ENCODE measurements at regions not wholly inside any gene's neighbourhood (a gene's known extent, or its start where the extent isn't known, plus 50 kb on each side); places are given as distances from the start of the nearest gene placed in this dataset.

- DNase-seq: peak; percentile 94
These were observed 185.0 kb downstream of the MED10 start for GRCh38 chr5:6193310-6193709.

- peak; percentile 93 for DNase-seq
These were observed 187.5 kb downstream of the MED10 start for GRCh38 chr5:6190838-6191237.

- DNase-seq: peak; percentile 48
These were observed 189.4 kb downstream of the MED10 start for GRCh38 chr5:6188976-6189375.

- DNase-seq: peak; percentile 90
These were observed 190.0 kb downstream of the MED10 start for GRCh38 chr5:6188344-6188743.

- DNase-seq: no peak
These were observed 190.8 kb downstream of the MED10 start for GRCh38 chr5:6187501-6187900.

- peak; percentile 69 for DNase-seq
These were observed 192.8 kb downstream of the MED10 start for GRCh38 chr5:6185574-6185973.

GRCh38 chr5:6184481-6184880 lies 193.9 kb downstream of the MED10 start:
- no peak for DNase-seq

- DNase-seq: no peak
These were observed 194.7 kb downstream of the MED10 start for GRCh38 chr5:6183391-6184390.

GRCh38 chr5:6182271-6182815 lies 196.0 kb downstream of the MED10 start:
- DNase-seq: no peak

GRCh38 chr5:6181871-6182270 lies 196.5 kb downstream of the MED10 start:
- no peak for DNase-seq

- peak; percentile 88 for DNase-seq
These were observed 197.1 kb downstream of the MED10 start for GRCh38 chr5:6181147-6181729.

- no peak for DNase-seq
These were observed 198.0 kb downstream of the MED10 start for GRCh38 chr5:6180231-6180872.

GRCh38 chr5:6178846-6179532 lies 199.4 kb downstream of the MED10 start:
- DNase-seq: no peak

GRCh38 chr5:6177926-6178325 lies 200.4 kb downstream of the MED10 start:
- DNase-seq: no peak

GRCh38 chr5:6176102-6176693 lies 202.1 kb downstream of the MED10 start:
- peak; percentile 62 for DNase-seq

GRCh38 chr5:6175172-6175854 lies 203.0 kb downstream of the MED10 start:
- DNase-seq: peak; percentile 32

GRCh38 chr5:6169660-6170059 lies 208.7 kb downstream of the MED10 start:
- DNase-seq: no peak

GRCh38 chr5:6166698-6167394 lies 211.5 kb downstream of the MED10 start:
- no peak for DNase-seq

- DNase-seq: no peak
These were observed 214.4 kb downstream of the MED10 start for GRCh38 chr5:6163913-6164312.

GRCh38 chr5:6162175-6162574 lies 216.2 kb downstream of the MED10 start:
- DNase-seq: no peak

GRCh38 chr5:6161257-6161656 lies 217.1 kb downstream of the MED10 start:
- no peak for DNase-seq
